Neuronal stem cell (in vitro differentiated cells): ENCODE measurements at regions not wholly inside any gene's neighbourhood (a gene's known extent, or its start where the extent isn't known, plus 50 kb on each side); places are given as distances from the start of the nearest gene placed in this dataset.

Source experiments
- DNase-seq: peaks from one replicate; pipeline ENCODE4 v3.0.0-alpha.2; 2013; ENCODE audit warnings: low spot score
- H2AFZ ChIP-seq: one replicate; pipeline ENCODE4 v1.6.1; 2013; ENCODE audit warnings: mild to moderate bottlenecking, low read length, inconsistent platforms
- H2AK5ac ChIP-seq: 2 replicates; pipeline ENCODE4 v1.6.1; 2013; ENCODE audit warnings: low read depth, mild to moderate bottlenecking, inconsistent platforms, low read length, moderate library complexity, mixed read lengths
- H2BK120ac ChIP-seq: 2 replicates; pipeline ENCODE4 v1.6.1; 2013; ENCODE audit warnings: low read depth, mild to moderate bottlenecking, inconsistent platforms, low read length, moderate library complexity, mixed read lengths
- H2BK12ac ChIP-seq: one replicate; pipeline ENCODE4 v1.6.1; 2013; ENCODE audit warnings: low read length, inconsistent platforms
- H2BK15ac ChIP-seq: 2 replicates; pipeline ENCODE4 v1.6.1; 2013; ENCODE audit warnings: mild to moderate bottlenecking, low read length, inconsistent platforms, mixed read lengths
- H2BK5ac ChIP-seq: one replicate; pipeline ENCODE4 v1.6.1; 2013; ENCODE audit warnings: inconsistent platforms, mild to moderate bottlenecking, low read length, moderate library complexity
- H3K14ac ChIP-seq: one replicate; pipeline ENCODE4 v1.6.1; 2013; ENCODE audit warnings: low read length, inconsistent platforms
- H3K18ac ChIP-seq: 2 replicates; pipeline ENCODE4 v1.6.1; 2013; ENCODE audit warnings: low read length, inconsistent platforms
- H3K23ac ChIP-seq: 2 replicates; pipeline ENCODE4 v1.6.1; 2013; ENCODE audit warnings: low read depth, mild to moderate bottlenecking, mixed read lengths, low read length, inconsistent platforms; ENCODE audit not compliant: poor library complexity
- H3K27ac ChIP-seq: replicated peaks from 3 replicates; pipeline ENCODE4 v1.5.1; 2013; ENCODE audit warnings: low read length, inconsistent platforms
- H3K27me3 ChIP-seq, 3 experiments: 2 replicates each; pipeline ENCODE4 v1.6.1; 2013; ENCODE audit warnings: low read length in 3 of 3, mild to moderate bottlenecking in 2 of 3, inconsistent platforms in 1 of 3, low read depth in 1 of 3, mixed read lengths in 1 of 3, moderate library complexity in 1 of 3; ENCODE audit not compliant: control insufficient read depth in 3 of 3, insufficient read depth in 3 of 3
- H3K36me3 ChIP-seq, 2 donors: replicated peaks in 1 of 2; 2 replicates each; pipeline ENCODE4 v1.6.1; 2013; ENCODE audit warnings: low read length in 2 of 2; ENCODE audit not compliant: control insufficient read depth in 2 of 2, insufficient read depth in 2 of 2
- H3K4ac ChIP-seq: 2 replicates; pipeline ENCODE4 v1.6.1; 2013; ENCODE audit warnings: inconsistent platforms, mild to moderate bottlenecking, low read length, moderate library complexity
- H3K4me1 ChIP-seq, 2 donors: 1 replicate in 1 of 2; 2 replicates in 1 of 2; pipeline ENCODE4 v1.6.1; 2013; ENCODE audit warnings: low read length in 2 of 2, low read depth in 1 of 2; ENCODE audit not compliant: control insufficient read depth in 2 of 2, insufficient read depth in 1 of 2
- H3K4me2 ChIP-seq: one replicate; pipeline ENCODE4 v1.6.1; 2013; ENCODE audit warnings: mild to moderate bottlenecking, low read length, inconsistent platforms; ENCODE audit not compliant: insufficient read depth, poor library complexity, severe bottlenecking
- H3K4me3 ChIP-seq, 2 donors: 2 replicates each; pipeline ENCODE4 v1.5.1; 2013; ENCODE audit warnings: low read length in 2 of 2, mild to moderate bottlenecking in 2 of 2, inconsistent platforms in 1 of 2, moderate library complexity in 1 of 2
- H3K79me1 ChIP-seq: one replicate; pipeline ENCODE4 v1.6.1; 2013; ENCODE audit warnings: low read depth, mild to moderate bottlenecking, inconsistent platforms, low read length, moderate library complexity
- H3K9ac ChIP-seq: one replicate; pipeline ENCODE4 v1.6.1; 2013; ENCODE audit warnings: mild to moderate bottlenecking, low read depth, low read length, inconsistent platforms; ENCODE audit not compliant: poor library complexity
- H3K9me3 ChIP-seq, 2 donors: replicated peaks in 1 of 2; 2 replicates each; pipeline versions ENCODE3 to v1.6.1; 2013; ENCODE audit warnings: low read length in 2 of 2, mild to moderate bottlenecking in 2 of 2, inconsistent platforms in 1 of 2, low read depth in 1 of 2, mixed read lengths in 1 of 2, moderate library complexity in 1 of 2; ENCODE audit not compliant: control insufficient read depth in 2 of 2, insufficient read depth in 1 of 2
- H4K8ac ChIP-seq: one replicate; pipeline ENCODE4 v1.6.1; 2013; ENCODE audit warnings: low read depth, mild to moderate bottlenecking, inconsistent platforms, low read length, moderate library complexity
- H4K91ac ChIP-seq: one replicate; pipeline ENCODE4 v1.6.1; 2013; ENCODE audit warnings: low read length, low read depth, mild to moderate bottlenecking, inconsistent platforms; ENCODE audit not compliant: poor library complexity
- WGBS, 2 donors: extraction: QIAGEN DNeasy Blood & Tissue Kit; methylation state at CpG; one replicate each; pipeline ENCODE4 v1.1.7; 2013; ENCODE audit warnings: missing lambda C conversion rate in 2 of 2, mixed read lengths in 1 of 2; ENCODE audit not compliant: insufficient read length in 2 of 2, insufficient replicate concordance in 1 of 2; ENCODE audit errors: extremely low coverage in 2 of 2; 5-methylcytosine and 5-hydroxymethylcytosine counted together

DNA sequence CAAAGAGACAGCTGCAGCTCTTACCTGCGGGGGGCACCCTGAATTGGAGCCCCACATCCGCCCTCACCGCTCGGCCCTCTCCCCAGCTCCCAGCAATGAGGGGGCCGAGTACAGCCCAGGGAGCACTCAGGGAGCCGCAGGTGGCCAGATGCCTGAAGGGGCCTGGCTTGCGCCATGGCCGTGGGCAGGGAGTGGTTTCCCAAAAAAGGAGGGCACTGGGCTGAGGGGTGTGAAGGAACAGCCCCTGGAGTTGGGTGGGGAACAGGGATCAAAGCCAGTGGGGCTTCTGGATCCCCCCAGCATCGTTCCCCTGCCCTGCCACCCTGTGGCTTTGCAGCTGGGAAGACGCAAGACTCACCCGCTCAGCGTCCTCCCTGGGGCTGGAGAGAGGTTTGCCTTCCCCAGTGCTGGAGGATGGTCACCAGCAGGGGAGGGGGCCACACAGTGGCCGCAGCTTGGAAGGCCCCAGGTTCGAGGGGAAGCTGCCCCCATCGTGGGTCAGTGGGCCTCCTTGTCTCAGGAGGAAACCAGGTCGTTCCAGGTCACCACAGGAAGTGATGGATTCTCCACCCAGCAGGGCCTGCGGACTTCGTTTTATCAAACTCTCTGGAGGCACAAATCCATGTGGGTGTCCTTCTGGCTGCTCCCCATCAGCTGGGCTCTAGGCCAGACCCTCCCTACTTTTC lies 68.2 kb upstream of the HPCAL1 start:
- Histone ChIP-seq H3K27ac (no peak overlapping the region), H2AFZ (no peak overlapping the region)
- no peak for DNase-seq

DNA sequence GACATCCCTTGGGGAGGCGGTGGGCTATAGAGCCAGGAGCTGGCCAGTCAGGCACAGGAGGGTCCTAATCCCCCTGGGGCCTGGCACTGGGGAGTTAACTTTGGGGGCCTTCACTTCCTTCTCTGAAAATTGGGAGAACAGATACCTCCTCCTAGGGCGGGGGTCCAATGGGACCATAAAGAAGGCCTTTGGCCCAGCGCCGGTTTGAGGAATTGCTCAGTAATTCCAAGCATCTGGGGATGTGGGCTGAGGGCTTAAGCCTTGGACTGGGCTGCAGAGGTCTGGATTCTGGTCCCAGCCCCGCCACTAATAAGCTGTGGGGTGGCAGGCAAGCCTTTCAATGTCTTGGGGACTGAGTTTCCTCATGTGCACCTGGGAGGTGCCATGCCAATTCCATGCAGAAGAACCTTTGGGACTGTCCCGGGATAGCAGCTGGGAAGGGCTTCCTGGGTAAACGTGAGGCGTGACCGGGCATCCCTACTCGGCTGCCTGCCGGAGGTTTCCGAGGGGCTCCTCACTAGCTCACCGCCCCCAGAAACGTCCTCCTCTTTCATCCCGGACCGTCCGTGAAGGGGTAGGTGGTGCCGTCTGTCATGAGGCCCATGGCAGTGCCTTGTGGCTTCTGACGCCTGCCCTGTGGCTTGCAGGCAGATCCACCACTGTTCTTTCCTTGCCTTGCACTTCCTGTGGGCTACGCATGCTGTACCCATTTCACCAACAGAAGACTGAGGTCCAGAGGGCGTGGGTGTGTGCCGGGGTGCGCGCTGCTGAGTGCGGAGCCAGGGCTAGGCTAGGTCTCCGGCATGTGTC lies 67.4 kb upstream of the HPCAL1 start:
- H2BK15ac ChIP-seq = peak overlapping the region; percentile 42
- DNase-seq = no peak
- peak overlapping the region; percentile 27 for H3K18ac ChIP-seq
- H4K91ac ChIP-seq = no peak overlapping the region
- no peak overlapping the region for H3K23ac ChIP-seq
- H3K27ac ChIP-seq = no peak overlapping the region
- H3K36me3 ChIP-seq = no peaks in the 10 kb centered on the region
- H3K9ac ChIP-seq = no peak overlapping the region
- no peak overlapping the region for H4K8ac ChIP-seq
- peak overlapping the region; percentile 47 for H2AK5ac ChIP-seq
- no peak overlapping the region for H2BK12ac ChIP-seq
- H3K14ac ChIP-seq = no peak overlapping the region
- no CpG with 5 or more reads among the region's 26 CpGs for WGBS, 2 donors
- H3K4ac ChIP-seq = no peak overlapping the region
- H3K4me1 ChIP-seq = peaks cover 0 to 2% of the 10 kb centered on the region in 2 donors
- H2BK120ac ChIP-seq = no peak overlapping the region
- no peak overlapping the region for H2AFZ ChIP-seq
- peak overlapping the region; percentile 79 for H2BK5ac ChIP-seq
- peaks cover 0 to 5% of the 10 kb centered on the region in 2 donors for H3K9me3 ChIP-seq
- no peaks in the 10 kb centered on the region for H3K79me1 ChIP-seq
- peaks cover 0 to 60% (median 4%) of the 10 kb centered on the region in 3 experiments for H3K27me3 ChIP-seq
- H3K4me3 ChIP-seq = peak overlapping the region in 1 of 2 donors; percentile 41
- H3K4me2 ChIP-seq = no peak overlapping the region

More for the DNA sequence above, 68.2 kb upstream of the HPCAL1 start:
- Histone ChIP-seq H3K79me1 (no peaks in the 10 kb centered on the region), H3K27me3 (peaks cover 0 to 58% (median 4%) of the 10 kb centered on the region in 3 experiments), H3K14ac (no peak overlapping the region), H3K9ac (no peak overlapping the region), H4K91ac (no peak overlapping the region), H2BK120ac (no peak overlapping the region), H3K36me3 (no peaks in the 10 kb centered on the region), H2BK5ac (peak overlapping the region; percentile 79), H3K4me1 (peaks cover 0 to under 1% of the 10 kb centered on the region in 2 donors), H2AK5ac (peak overlapping the region; percentile 26), H3K9me3 (peaks cover 0 to 5% of the 10 kb centered on the region in 2 donors), H2BK12ac (no peak overlapping the region), H3K4me2 (no peak overlapping the region), H4K8ac (no peak overlapping the region), H2BK15ac (no peak overlapping the region), H3K4me3 (no peak overlapping the region), H3K4ac (no peak overlapping the region), H3K23ac (peak overlapping the region; percentile 13), H3K18ac (peak overlapping the region; percentile 65)
- WGBS, 2 donors = no CpG with 5 or more reads among the region's 18 CpGs

DNA sequence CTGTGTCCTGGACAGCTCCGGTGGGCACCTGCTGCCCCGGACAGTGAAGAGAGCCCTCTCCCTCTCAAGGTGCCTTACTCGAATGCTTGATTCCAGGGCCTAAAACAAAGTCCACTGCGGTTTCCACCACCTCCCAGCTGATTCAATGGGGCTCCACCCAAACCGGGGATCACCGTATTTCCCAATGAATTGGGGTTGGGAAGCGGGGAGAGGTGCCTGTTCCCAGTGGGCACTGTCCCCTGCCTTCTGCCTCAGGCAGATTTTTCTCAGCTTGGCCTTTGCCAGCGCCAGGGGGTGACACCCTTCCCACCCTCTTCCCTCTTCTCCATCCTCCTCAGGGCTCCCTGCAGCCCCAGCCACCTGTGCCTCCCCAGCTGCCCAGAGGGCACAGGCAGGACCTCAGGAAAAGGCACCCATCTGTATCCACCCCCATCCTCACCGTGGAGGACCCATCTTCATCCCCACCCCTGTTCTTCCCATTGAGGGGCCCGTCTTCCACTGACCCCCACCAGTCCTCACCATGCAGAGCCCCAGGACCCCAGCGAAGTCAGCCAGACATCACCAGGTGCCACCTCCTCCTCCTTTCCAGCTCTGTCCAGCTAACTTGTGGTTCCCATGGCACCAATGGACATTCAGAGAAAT lies 66.7 kb upstream of the HPCAL1 start:
- Histone ChIP-seq H3K23ac (no peak overlapping the region), H2BK12ac (no peak overlapping the region), H3K4me2 (no peak overlapping the region), H3K4me1 (peaks cover 0 to 2% of the 10 kb centered on the region in 2 donors), H2AFZ (no peak overlapping the region), H3K4me3 (peak overlapping the region in 1 of 2 donors; percentile 41), H3K36me3 (no peaks in the 10 kb centered on the region), H3K18ac (no peak overlapping the region), H3K27ac (no peak overlapping the region), H3K9ac (no peak overlapping the region), H2BK120ac (no peak overlapping the region), H2BK15ac (no peak overlapping the region), H4K91ac (no peak overlapping the region), H3K4ac (no peak overlapping the region), H3K79me1 (no peaks in the 10 kb centered on the region), H3K14ac (no peak overlapping the region), H2BK5ac (peak overlapping the region; percentile 29), H4K8ac (no peak overlapping the region), H3K27me3 (peaks cover 0 to 60% (median 4%) of the 10 kb centered on the region in 3 experiments), H3K9me3 (peaks cover 0 to 5% of the 10 kb centered on the region in 2 donors), H2AK5ac (peak overlapping the region; percentile 47)
- WGBS, 2 donors = no CpG with 5 or more reads among the region's 11 CpGs
- DNase-seq = no peak
